HepG2 (cell line): ENCODE measurements at regions not wholly inside any gene's neighbourhood (a gene's known extent, or its start where the extent isn't known, plus 50 kb on each side); places are given as distances from the start of the nearest gene placed in this dataset.

ENCODE experiments used
- ATAC-seq: fragments of 200-7000 bp; cut with Tn5 transposase; 3 replicates; pipeline ENCODE4 v1.9.1; 2020; ENCODE audit warnings: mild to moderate bottlenecking, moderate library complexity
- BruUV-seq: library from RNA; stranded (reverse); fragments of 400-500 nt; replicated peaks from 2 replicates; lab custom pipeline; 2021; lab: Mats Ljungman, UMichigan
- CTCF ChIA-PET: fragments of 300-600 bp; formaldehyde crosslinking; extraction: SDS; loops from one replicate; lab custom pipeline; 2021; ENCODE audit warnings: low total read pairs, inconsistent platforms, low intra/inter-chr PET ratio; lab: Yijun Ruan, JAX
- POLR2A ChIA-PET: fragments of 350-600 bp; sonication (Branson Sonifier 250); formaldehyde crosslinking; loops from one replicate; lab custom pipeline; 2020; ENCODE audit warnings: antibody characterized with exemption, inconsistent platforms; lab: Yijun Ruan, JAX
- DNase-seq: peaks from one replicate; pipeline ENCODE4 v3.0.0-alpha.2; 2015; ENCODE audit warnings: low spot score
- FAIRE-seq: peaks from 3 replicates; lab custom pipeline; 2011; peaks lifted over from hg19 to GRCh38; lab: Jason Lieb, UNC
- H2AFZ ChIP-seq: one replicate; pipeline ENCODE4 v1.6.1; 2011; ENCODE audit warnings: low read length, inconsistent platforms
- H3K27ac ChIP-seq: fragments of 300-600 bp; 3 replicates; pipeline ENCODE4 v1.8.0; 2011; ENCODE audit warnings: mixed run types, mild to moderate bottlenecking, mixed read lengths, low read length, inconsistent platforms; ENCODE audit not compliant: insufficient read depth; ENCODE audit errors: extremely low read length
- H3K27me3 ChIP-seq, 2 experiments: fragments of 200-600 bp in 1 of 2; 2 replicates in 1 of 2; 3 replicates in 1 of 2; pipeline versions ENCODE4 v1.6.0 to v1.8.0; 2011; ENCODE audit warnings: low read length in 2 of 2, mild to moderate bottlenecking in 2 of 2, moderate library complexity in 2 of 2, inconsistent platforms in 1 of 2; ENCODE audit not compliant: insufficient read depth in 2 of 2, control insufficient read depth in 1 of 2
- H3K36me3 ChIP-seq, 2 experiments: fragments of 200-600 bp in 1 of 2; replicated peaks in 1 of 2; 2 replicates in 1 of 2; 3 replicates in 1 of 2; pipeline versions ENCODE4 v1.5.1 to v1.8.0; 2011; ENCODE audit warnings: low read length in 2 of 2, inconsistent platforms in 1 of 2; ENCODE audit not compliant: insufficient read depth in 2 of 2, control insufficient read depth in 1 of 2
- H3K4me1 ChIP-seq: 2 replicates; pipeline ENCODE4 v1.5.1; 2012; ENCODE audit warnings: low read length, inconsistent platforms; ENCODE audit not compliant: insufficient read depth
- H3K4me2 ChIP-seq: 2 replicates; pipeline ENCODE4 v1.6.0; 2011; ENCODE audit warnings: low read depth, low read length, inconsistent platforms
- H3K4me3 ChIP-seq, 3 experiments: fragments of 200-600 bp in 1 of 3; sonication (generic), shearing (Covaris generic) in 1 of 3; replicated peaks in 1 of 3; 2 replicates each; pipeline ENCODE4 v1.5.1; 2011 to 2016; ENCODE audit warnings: low read length in 3 of 3, inconsistent platforms in 2 of 3, low read depth in 2 of 3, mild to moderate bottlenecking in 2 of 3, control low read depth in 1 of 3, mixed read lengths in 1 of 3; ENCODE audit not compliant: insufficient read depth in 1 of 3
- H3K79me2 ChIP-seq: one replicate; pipeline ENCODE4 v1.6.1; 2011; ENCODE audit warnings: low read length, inconsistent platforms; ENCODE audit not compliant: insufficient read depth
- H3K9ac ChIP-seq: 2 replicates; pipeline ENCODE4 v1.6.0; 2011; ENCODE audit warnings: mild to moderate bottlenecking, low read depth, low read length, inconsistent platforms; ENCODE audit not compliant: insufficient read depth
- H3K9me3 ChIP-seq: 2 replicates; pipeline ENCODE4 v1.5.1; 2012; ENCODE audit warnings: mild to moderate bottlenecking, low read length
- H4K20me1 ChIP-seq: 2 replicates; pipeline ENCODE4 v1.6.0; 2011; ENCODE audit warnings: inconsistent platforms, mild to moderate bottlenecking, low read length, moderate library complexity; ENCODE audit not compliant: insufficient read depth
- CCDC6 ChIP-seq: sonication (generic); formaldehyde crosslinking; IDR thresholded peaks from 2 replicates; pipeline ENCODE4 v1.8.1; 2022; ENCODE audit warnings: mild to moderate bottlenecking, missing genetic modification reagents, moderate library complexity
- HNF4G ChIP-seq, 2 experiments: sonication (generic) in 1 of 2; formaldehyde crosslinking in 1 of 2; IDR thresholded peaks; 2 replicates each; pipeline versions ENCODE4 v1.4.0 to v1.6.1; 2011 to 2020; ENCODE audit warnings: borderline replicate concordance in 2 of 2, low read depth in 2 of 2, mild to moderate bottlenecking in 2 of 2, low read length in 1 of 2, missing genetic modification reagents in 1 of 2, moderate library complexity in 1 of 2
- MIXL1 ChIP-seq: IDR thresholded peaks from 2 replicates; pipeline ENCODE4 v1.6.1; 2016
- NFATC3 ChIP-seq: sonication (generic); formaldehyde crosslinking; IDR thresholded peaks from 2 replicates; pipeline ENCODE4 v1.5.1; 2020; ENCODE audit warnings: mild to moderate bottlenecking, missing genetic modification reagents
- NFIC ChIP-seq: IDR thresholded peaks from 2 replicates; pipeline ENCODE4 v1.6.1; 2012; ENCODE audit warnings: mild to moderate bottlenecking, low read length, inconsistent platforms
- POLR2G ChIP-seq: fragments of 200-400 bp; formaldehyde crosslinking; IDR thresholded peaks from 2 replicates; pipeline ENCODE4 v1.6.1; 2018; ENCODE audit warnings: mild to moderate bottlenecking, low read depth, low read length, moderate library complexity
- RBAK ChIP-seq: sonication (generic); formaldehyde crosslinking; IDR thresholded peaks from 2 replicates; pipeline ENCODE4 v1.5.1; 2020; ENCODE audit warnings: mild to moderate bottlenecking, missing genetic modification reagents
- SRSF1 ChIP-seq: fragments of 200-400 bp; formaldehyde crosslinking; optimal IDR thresholded peaks from 2 replicates; pipeline ENCODE3; 2017; ENCODE audit warnings: mild to moderate bottlenecking, low read depth, low read length, moderate library complexity
- ZKSCAN1 ChIP-seq: fragments of 150-350 bp; IDR thresholded peaks from 2 replicates; pipeline ENCODE4 v1.6.1; 2014; ENCODE audit warnings: low read length
- ZNF253 ChIP-seq: sonication (generic); formaldehyde crosslinking; IDR thresholded peaks from 2 replicates; pipeline ENCODE4 v1.8.0; 2022; ENCODE audit warnings: mild to moderate bottlenecking, missing genetic modification reagents, borderline replicate concordance
- WGBS: methylation state at CpG from one replicate; pipeline ENCODE4 v1.1.6; 2017; ENCODE audit warnings: low lambda C conversion rate; 5-methylcytosine and 5-hydroxymethylcytosine counted together
- in situ Hi-C: cut with HindIII; loops from 2 replicates; pipeline ENCODE4 v1.10.0; 2017; ENCODE audit warnings: low pct_unique_long_range_greater_than_20kb; ENCODE audit not compliant: extremely low pct_ligation_motif_present
- intact Hi-C: fragments of 100-400 bp; cut with micrococcal nuclease; formaldehyde crosslinking; loops from one replicate; pipeline ENCODE4 v1.10.0; 2022; ENCODE audit not compliant: unreplicated experiment
- TF ChIP-seq, protein P1 (sequence below): sonication (generic); formaldehyde crosslinking; IDR thresholded peaks from 2 replicates; pipeline ENCODE4 v1.4.0; 2020; ENCODE audit warnings: mild to moderate bottlenecking, missing genetic modification reagents
- TF ChIP-seq, protein P2 (sequence below): sonication (generic); formaldehyde crosslinking; IDR thresholded peaks from 2 replicates; pipeline ENCODE4 v1.4.0; 2020; ENCODE audit warnings: mild to moderate bottlenecking, missing genetic modification reagents
- TF ChIP-seq, protein P3 (sequence below): IDR thresholded peaks from 2 replicates; pipeline ENCODE4 v1.6.1; 2016; ENCODE audit warnings: missing compliant biosample characterization, missing genetic modification reagents, borderline replicate concordance
- TF ChIP-seq, protein P4 (sequence below): sonication (generic); formaldehyde crosslinking; IDR thresholded peaks from 2 replicates; pipeline ENCODE4 v1.8.1; 2023; ENCODE audit warnings: missing genetic modification reagents, mild to moderate bottlenecking, borderline replicate concordance

DNA sequence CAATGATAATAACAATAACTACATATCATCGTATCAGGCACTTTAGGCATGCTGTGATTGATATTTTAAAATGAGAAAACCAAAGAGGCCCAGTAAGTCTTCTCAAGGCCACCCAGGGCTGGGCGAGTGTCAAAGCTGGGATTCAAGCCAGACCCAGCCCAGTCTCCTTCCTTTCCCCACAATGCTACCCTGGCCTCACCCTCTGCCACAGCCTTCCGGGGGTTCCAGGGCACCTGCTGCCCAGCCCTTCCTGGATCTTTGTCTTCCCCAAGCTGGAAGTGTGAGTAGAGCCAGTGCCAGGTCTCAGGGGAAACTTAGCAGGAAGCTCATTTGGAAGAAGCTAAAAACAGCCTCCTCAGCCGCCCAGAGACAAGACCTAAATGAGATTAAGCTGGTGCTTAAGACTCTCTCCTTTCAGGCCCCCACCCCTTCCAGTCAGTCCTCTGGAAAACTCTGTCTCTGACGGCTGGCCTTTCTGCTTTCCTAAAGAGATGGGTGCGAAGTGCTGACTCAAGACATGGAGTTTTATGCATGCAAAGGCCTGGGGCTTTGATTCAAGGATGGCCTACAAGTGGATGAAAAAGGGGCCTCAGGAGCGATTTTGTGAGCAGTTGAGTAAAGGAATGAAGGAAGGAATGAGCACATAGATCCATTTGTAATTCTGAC, 184.2 kb downstream of the KCNA5 start:
- DNase-seq, result no peak
- POLR2A ChIA-PET, result no interaction called here
- TF ChIP-seq, protein P1, sequence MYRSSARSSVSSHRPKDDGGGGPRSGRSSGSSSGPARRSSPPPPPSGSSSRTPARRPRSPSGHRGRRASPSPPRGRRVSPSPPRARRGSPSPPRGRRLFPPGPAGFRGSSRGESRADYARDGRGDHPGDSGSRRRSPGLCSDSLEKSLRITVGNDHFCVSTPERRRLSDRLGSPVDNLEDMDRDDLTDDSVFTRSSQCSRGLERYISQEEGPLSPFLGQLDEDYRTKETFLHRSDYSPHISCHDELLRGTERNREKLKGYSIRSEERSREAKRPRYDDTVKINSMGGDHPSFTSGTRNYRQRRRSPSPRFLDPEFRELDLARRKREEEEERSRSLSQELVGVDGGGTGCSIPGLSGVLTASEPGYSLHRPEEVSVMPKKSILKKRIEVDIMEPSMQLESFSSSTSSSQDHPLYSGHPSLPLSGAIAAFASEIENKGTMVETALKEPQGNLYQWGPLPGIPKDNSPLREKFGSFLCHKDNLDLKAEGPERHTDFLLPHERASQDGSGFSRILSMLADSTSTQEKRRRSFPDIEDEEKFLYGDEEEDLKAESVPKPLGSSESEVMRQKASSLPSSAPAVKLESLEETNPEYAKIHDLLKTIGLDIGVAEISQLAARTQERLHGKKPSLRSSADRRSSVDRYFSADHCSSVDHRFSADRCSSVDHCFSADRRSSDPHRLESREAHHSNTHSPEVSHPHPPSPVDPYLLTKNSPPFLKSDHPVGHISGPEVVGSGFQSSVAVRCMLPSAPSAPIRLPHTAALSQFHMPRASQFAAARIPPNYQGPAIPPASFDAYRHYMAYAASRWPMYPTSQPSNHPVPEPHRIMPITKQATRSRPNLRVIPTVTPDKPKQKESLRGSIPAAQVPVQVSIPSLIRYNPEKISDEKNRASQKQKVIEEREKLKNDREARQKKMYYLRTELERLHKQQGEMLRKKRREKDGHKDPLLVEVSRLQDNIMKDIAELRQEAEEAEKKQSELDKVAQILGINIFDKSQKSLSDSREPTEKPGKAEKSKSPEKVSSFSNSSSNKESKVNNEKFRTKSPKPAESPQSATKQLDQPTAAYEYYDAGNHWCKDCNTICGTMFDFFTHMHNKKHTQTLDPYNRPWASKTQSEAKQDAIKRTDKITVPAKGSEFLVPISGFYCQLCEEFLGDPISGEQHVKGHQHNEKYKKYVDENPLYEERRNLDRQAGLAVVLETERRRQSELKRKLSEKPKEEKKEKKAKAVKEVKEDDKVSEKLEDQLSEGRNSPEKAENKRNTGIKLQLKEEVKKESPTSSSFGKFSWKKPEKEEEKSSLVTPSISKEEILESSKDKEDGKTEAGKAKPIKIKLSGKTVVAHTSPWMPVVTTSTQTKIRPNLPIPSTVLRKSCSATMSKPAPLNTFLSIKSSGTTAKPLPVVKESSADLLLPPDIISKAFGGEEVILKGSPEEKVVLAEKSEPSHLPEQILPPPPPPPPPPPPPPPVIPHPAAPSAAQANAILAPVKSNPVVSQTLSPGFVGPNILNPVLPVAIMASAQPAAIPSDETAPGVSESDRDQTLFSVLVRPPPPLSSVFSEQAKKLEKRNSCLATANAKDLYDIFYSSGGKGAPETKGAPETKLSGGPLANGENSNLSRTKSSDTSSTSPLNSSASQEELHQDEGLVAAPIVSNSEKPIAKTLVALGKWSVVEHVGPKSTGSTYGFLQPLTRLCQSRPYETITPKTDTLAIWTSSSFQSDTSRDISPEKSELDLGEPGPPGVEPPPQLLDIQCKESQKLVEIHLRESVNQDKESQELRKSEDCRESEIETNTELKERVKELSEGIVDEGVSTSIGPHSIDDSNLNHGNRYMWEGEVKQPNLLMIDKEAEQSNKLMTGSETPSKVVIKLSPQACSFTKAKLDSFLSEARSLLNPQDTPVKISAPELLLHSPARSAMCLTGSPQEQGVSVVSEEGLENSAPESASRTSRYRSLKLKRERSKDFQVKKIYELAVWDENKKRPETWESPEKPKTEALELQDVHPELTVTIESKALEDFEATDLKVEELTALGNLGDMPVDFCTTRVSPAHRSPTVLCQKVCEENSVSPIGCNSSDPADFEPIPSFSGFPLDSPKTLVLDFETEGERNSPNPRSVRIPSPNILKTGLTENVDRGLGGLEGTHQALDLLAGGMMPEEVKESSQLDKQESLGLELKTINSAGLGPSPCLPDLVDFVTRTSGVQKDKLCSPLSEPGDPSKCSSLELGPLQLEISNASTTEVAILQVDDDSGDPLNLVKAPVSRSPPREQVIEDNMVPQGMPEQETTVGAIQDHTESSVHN (CRISPR knock-in tag), result no peak
- TF ChIP-seq SRSF1 (no peak), CCDC6 (CRISPR knock-in tag) (no peak), ZNF253 (CRISPR knock-in tag) (no peak), NFIC (no peak), POLR2G (no peak), MIXL1 (CRISPR knock-in tag) (no peak), HNF4G (IDR thresholded peaks at IDR 0.05; ENCODE audit: borderline replicate concordance, low read depth, low read length) (no peak), HNF4G (CRISPR knock-in tag; IDR thresholded peaks at IDR 0.05; ENCODE audit: borderline replicate concordance, low read depth) (no peak), RBAK (CRISPR knock-in tag) (no peak), NFATC3 (CRISPR knock-in tag) (no peak), ZKSCAN1 (no peak)
- TF ChIP-seq, protein P2, sequence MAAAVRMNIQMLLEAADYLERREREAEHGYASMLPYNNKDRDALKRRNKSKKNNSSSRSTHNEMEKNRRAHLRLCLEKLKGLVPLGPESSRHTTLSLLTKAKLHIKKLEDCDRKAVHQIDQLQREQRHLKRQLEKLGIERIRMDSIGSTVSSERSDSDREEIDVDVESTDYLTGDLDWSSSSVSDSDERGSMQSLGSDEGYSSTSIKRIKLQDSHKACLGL (CRISPR knock-in tag), result no peak
- TF ChIP-seq, protein P3, sequence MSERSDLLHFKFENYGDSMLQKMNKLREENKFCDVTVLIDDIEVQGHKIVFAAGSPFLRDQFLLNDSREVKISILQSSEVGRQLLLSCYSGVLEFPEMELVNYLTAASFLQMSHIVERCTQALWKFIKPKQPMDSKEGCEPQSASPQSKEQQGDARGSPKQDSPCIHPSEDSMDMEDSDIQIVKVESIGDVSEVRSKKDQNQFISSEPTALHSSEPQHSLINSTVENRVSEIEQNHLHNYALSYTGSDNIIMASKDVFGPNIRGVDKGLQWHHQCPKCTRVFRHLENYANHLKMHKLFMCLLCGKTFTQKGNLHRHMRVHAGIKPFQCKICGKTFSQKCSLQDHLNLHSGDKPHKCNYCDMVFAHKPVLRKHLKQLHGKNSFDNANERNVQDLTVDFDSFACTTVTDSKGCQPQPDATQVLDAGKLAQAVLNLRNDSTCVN (CRISPR knock-in tag), result no peak
- TF ChIP-seq, protein P4, sequence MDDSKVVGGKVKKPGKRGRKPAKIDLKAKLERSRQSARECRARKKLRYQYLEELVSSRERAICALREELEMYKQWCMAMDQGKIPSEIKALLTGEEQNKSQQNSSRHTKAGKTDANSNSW (CRISPR knock-in tag), result no peak
- TF ChIP-seq, all 625 proteins: peak for 0
- peaks cover 18% of the 10 kb centered on the region for H3K9me3 ChIP-seq
- H3K36me3 ChIP-seq, result no peaks in the 10 kb centered on the region
- H3K79me2 ChIP-seq, result no peaks in the 10 kb centered on the region
- H4K20me1 ChIP-seq, result no peaks in the 10 kb centered on the region
- ATAC-seq (no peak), FAIRE-seq (no peak)
- BruUV-seq, result no TSS peak
- CTCF ChIA-PET, result no interaction called here
- H3K4me3 ChIP-seq, result no peak overlapping the region
- no peaks in the 10 kb centered on the region for H3K4me1 ChIP-seq
- in situ Hi-C loops (no loop called here), intact Hi-C loops (no loop called here)
- H3K27ac ChIP-seq, result no peak overlapping the region
- no peak overlapping the region for H2AFZ ChIP-seq
- WGBS, result 0% methylated on average over 7 of the region's 7 CpGs
- no peak overlapping the region for H3K9ac ChIP-seq
- no peaks in the 10 kb centered on the region for H3K27me3 ChIP-seq
- H3K4me2 ChIP-seq, result no peak overlapping the region
